ENCODE measurements at regions not wholly inside any gene's neighbourhood (a gene's known extent, or its start where the extent isn't known, plus 50 kb on each side); places are given as distances from the start of the nearest gene placed in this dataset.

- no peak for DNase-seq (ENCODE audit: low read depth in 2 of 3, low spot score in 1 of 3)
These were observed 2266.5 kb downstream of the TP53TG3F start for GRCh38 chr16:35725949-35726348.

GRCh38 chr16:35730251-35730650, 2270.8 kb downstream of the TP53TG3F start:
- DNase-seq (ENCODE audit: low read depth in 2 of 3, low spot score in 1 of 3): no peak

- no peak for DNase-seq (ENCODE audit: low read depth in 2 of 3, low spot score in 1 of 3)
These were observed 2272.1 kb downstream of the TP53TG3F start for GRCh38 chr16:35731341-35732040.

- no peak for DNase-seq (ENCODE audit: low read depth in 2 of 3, low spot score in 1 of 3)
These were observed 2272.8 kb downstream of the TP53TG3F start for GRCh38 chr16:35732046-35732810.

- no peak for DNase-seq (ENCODE audit: low read depth in 2 of 3, low spot score in 1 of 3)
These were observed 2274.0 kb downstream of the TP53TG3F start for GRCh38 chr16:35733278-35733965.

GRCh38 chr16:35733971-35734702, 2274.7 kb downstream of the TP53TG3F start:
- no peak for DNase-seq (ENCODE audit: low read depth in 2 of 3, low spot score in 1 of 3)

- no peak for DNase-seq (ENCODE audit: low read depth in 2 of 3, low spot score in 1 of 3)
These were observed 2275.5 kb downstream of the TP53TG3F start for GRCh38 chr16:35734728-35735402.

GRCh38 chr16:35735403-35736251, 2276.2 kb downstream of the TP53TG3F start:
- DNase-seq (ENCODE audit: low read depth in 2 of 3, low spot score in 1 of 3): no peak

GRCh38 chr16:35736546-35736945, 2277.1 kb downstream of the TP53TG3F start:
- no peak for DNase-seq (ENCODE audit: low read depth in 2 of 3, low spot score in 1 of 3)

GRCh38 chr16:35737076-35737475, 2277.7 kb downstream of the TP53TG3F start:
- DNase-seq (ENCODE audit: low read depth in 2 of 3, low spot score in 1 of 3): no peak

- no peak for DNase-seq (ENCODE audit: low read depth in 2 of 3, low spot score in 1 of 3)
These were observed 2282.1 kb downstream of the TP53TG3F start for GRCh38 chr16:35741546-35741945.

- no peak for DNase-seq (ENCODE audit: low read depth in 2 of 3, low spot score in 1 of 3)
These were observed 2283.8 kb downstream of the TP53TG3F start for GRCh38 chr16:35743101-35743692.

GRCh38 chr16:35744084-35744483, 2284.7 kb downstream of the TP53TG3F start:
- no peak for DNase-seq (ENCODE audit: low read depth in 2 of 3, low spot score in 1 of 3)

- DNase-seq (ENCODE audit: low read depth in 2 of 3, low spot score in 1 of 3): no peak
These were observed 2285.3 kb downstream of the TP53TG3F start for GRCh38 chr16:35744726-35745125.

GRCh38 chr16:35745191-35745590, 2285.8 kb downstream of the TP53TG3F start:
- no peak for DNase-seq (ENCODE audit: low read depth in 2 of 3, low spot score in 1 of 3)

- DNase-seq (ENCODE audit: low read depth in 2 of 3, low spot score in 1 of 3): no peak
These were observed 2286.4 kb downstream of the TP53TG3F start for GRCh38 chr16:35745821-35746248.

GRCh38 chr16:35746281-35746962, 2287.0 kb downstream of the TP53TG3F start:
- DNase-seq (ENCODE audit: low read depth in 2 of 3, low spot score in 1 of 3): no peak

GRCh38 chr16:35746963-35747657, 2287.7 kb downstream of the TP53TG3F start:
- no peak for DNase-seq (ENCODE audit: low read depth in 2 of 3, low spot score in 1 of 3)

All from stimulated activated CD4-positive, alpha-beta T cell treated with anti-CD3 and anti-CD28 coated beads, Interleukin-12 subunit alpha, Interleukin-12 subunit beta, amount 100 ng/mL, for 48 hours (primary cell).